Sigmoid colon (tissue), 6 donors: ENCODE measurements at regions not wholly inside any gene's neighbourhood (a gene's known extent, or its start where the extent isn't known, plus 50 kb on each side); places are given as distances from the start of the nearest gene placed in this dataset.

ENCODE experiments used
- DNase-seq: peaks from one replicate; pipeline ENCODE4 v3.0.0-alpha.2; 2019
- H3K27ac ChIP-seq, 4 donors: fragments of 200-600 bp; sonication (generic); one replicate each; pipeline ENCODE4 v1.5.1; 2016 to 2019; ENCODE audit warnings: mild to moderate bottlenecking in 1 of 4
- H3K27me3 ChIP-seq, 3 donors: fragments of 200-600 bp; sonication (generic); one replicate each; pipeline ENCODE4 v1.5.1; 2019; ENCODE audit warnings: mild to moderate bottlenecking in 1 of 3
- H3K36me3 ChIP-seq, 4 donors: fragments of 200-600 bp; sonication (generic); one replicate each; pipeline ENCODE4 v1.5.1; 2016 to 2019
- H3K4me1 ChIP-seq, 4 donors: fragments of 200-600 bp; sonication (generic); one replicate each; pipeline ENCODE4 v1.5.1; 2017 to 2019
- H3K4me3 ChIP-seq, 4 donors: fragments of 200-600 bp; sonication (generic); one replicate each; pipeline ENCODE4 v1.5.1; 2017 to 2019; ENCODE audit warnings: mild to moderate bottlenecking in 2 of 4, moderate library complexity in 1 of 4
- H3K9me3 ChIP-seq, 4 donors: fragments of 200-600 bp in 3 of 4; sonication (generic) in 3 of 4; one replicate each; pipeline versions ENCODE4 v1.5.1 to v1.6.1; 2013 to 2019
- CTCF ChIP-seq, 4 experiments: fragments of 450-650 bp in 3 of 4; fragments of 200-600 bp in 1 of 4; IDR thresholded peaks; one replicate each; pipeline ENCODE4 v1.5.1; 2016 to 2019; ENCODE audit warnings: antibody characterized with exemption in 4 of 4, mild to moderate bottlenecking in 3 of 4, moderate library complexity in 2 of 4
- EP300 ChIP-seq, 4 donors: sonication (generic); formaldehyde crosslinking; IDR thresholded peaks; one replicate each; pipeline ENCODE4 v1.6.1; 2017; ENCODE audit warnings: antibody characterized with exemption in 4 of 4
- POLR2A ChIP-seq, 2 donors: fragments of 450-650 bp; IDR thresholded peaks; one replicate each; pipeline ENCODE4 v1.6.1; 2016; ENCODE audit warnings: antibody characterized with exemption in 2 of 2, mild to moderate bottlenecking in 2 of 2, moderate library complexity in 2 of 2
- POLR2AphosphoS5 ChIP-seq, 4 donors: sonication (generic); formaldehyde crosslinking; IDR thresholded peaks; one replicate each; pipeline ENCODE4 v1.6.1; 2017; ENCODE audit warnings: antibody characterized with exemption in 4 of 4
- WGBS, 2 donors: extraction: QIAGEN DNeasy Blood & Tissue Kit; methylation state at CpG; one replicate each; pipeline ENCODE4 v1.1.7; 2013; 5-methylcytosine and 5-hydroxymethylcytosine counted together
- intact Hi-C: fragments of 100-400 bp; cut with DNase I; formaldehyde crosslinking; loops from one replicate; pipeline ENCODE4 v1.15.1; 2023
- donor health status: healthy with polysubstance abuse.
- donor health status: healthy.

DNA sequence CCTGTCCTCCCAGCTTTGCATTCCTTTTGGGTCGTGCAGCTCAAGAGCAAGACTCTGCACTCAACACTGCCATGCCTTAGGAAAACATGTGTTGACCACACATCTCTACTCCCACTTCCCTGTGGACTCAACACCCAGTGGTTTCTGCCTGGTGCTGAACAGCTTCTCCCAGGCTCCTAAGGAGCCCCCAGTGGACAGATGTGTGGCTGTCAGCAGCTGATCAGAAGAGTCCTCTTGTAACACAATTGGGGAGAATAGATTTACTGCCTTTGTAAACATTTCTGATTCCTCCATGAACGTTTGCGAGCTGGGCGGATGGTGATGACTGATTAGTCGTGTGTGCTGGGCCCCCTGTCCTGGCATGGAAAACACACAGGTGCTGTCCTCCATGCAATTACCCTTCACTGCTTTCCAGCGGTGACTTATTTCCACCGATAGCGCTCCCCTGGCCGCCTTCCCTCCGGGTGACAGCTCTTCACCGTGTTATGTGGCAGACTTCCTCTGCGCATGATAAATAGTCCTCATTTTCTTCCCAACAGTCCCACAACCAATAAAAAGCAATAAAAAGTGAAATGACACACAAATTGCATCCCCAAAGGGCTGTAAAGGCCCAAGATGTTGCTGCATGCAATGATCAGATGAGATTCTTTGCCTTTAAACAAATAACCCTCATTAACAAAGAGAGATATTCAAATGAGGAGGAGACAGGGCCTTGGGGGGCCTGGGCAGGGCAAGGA is 249.4 kb upstream of the AJAP1 start:
- 36 to 49% methylated on average over 12 of the region's 12 CpGs for WGBS, 2 donors
- TF ChIP-seq EP300 (IDR thresholded peaks at IDR 0.05) = no peak
- TF ChIP-seq POLR2AphosphoS5 (IDR thresholded peaks at IDR 0.05) = no peak
- TF ChIP-seq CTCF (IDR thresholded peaks at IDR 0.05) = no peak
- no peak for TF ChIP-seq POLR2A (IDR thresholded peaks at IDR 0.05)
- no peak for DNase-seq
- no peak overlapping the region for H3K27ac ChIP-seq
- intact Hi-C loops = no loop called here
- no peak overlapping the region for H3K4me3 ChIP-seq
- no peaks in the 10 kb centered on the region for H3K36me3 ChIP-seq
- H3K27me3 ChIP-seq = peaks cover 0 to 7% (median 0%) of the 10 kb centered on the region in 3 donors
- no peaks in the 10 kb centered on the region for H3K9me3 ChIP-seq
- no peaks in the 10 kb centered on the region for H3K4me1 ChIP-seq

- Histone ChIP-seq H3K27ac (no peak overlapping the region), H3K36me3 (no peaks in the 10 kb centered on the region), H3K9me3 (no peaks in the 10 kb centered on the region), H3K4me1 (no peaks in the 10 kb centered on the region), H3K4me3 (no peak overlapping the region), H3K27me3 (peaks cover 0 to 7% (median 0%) of the 10 kb centered on the region in 3 donors)
- no peak for TF ChIP-seq CTCF (IDR thresholded peaks at IDR 0.05)
- TF ChIP-seq POLR2AphosphoS5 (IDR thresholded peaks at IDR 0.05) = no peak
- no peak for TF ChIP-seq EP300 (IDR thresholded peaks at IDR 0.05)
- no peak for TF ChIP-seq POLR2A (IDR thresholded peaks at IDR 0.05)
- WGBS, 2 donors = 86 to 89% methylated on average over 16 of the region's 16 CpGs
- intact Hi-C loops = no loop called here
- DNase-seq = no peak
Measured at GRCh38 chr1:4407851-4408250, 246.6 kb upstream of the AJAP1 start.

DNA sequence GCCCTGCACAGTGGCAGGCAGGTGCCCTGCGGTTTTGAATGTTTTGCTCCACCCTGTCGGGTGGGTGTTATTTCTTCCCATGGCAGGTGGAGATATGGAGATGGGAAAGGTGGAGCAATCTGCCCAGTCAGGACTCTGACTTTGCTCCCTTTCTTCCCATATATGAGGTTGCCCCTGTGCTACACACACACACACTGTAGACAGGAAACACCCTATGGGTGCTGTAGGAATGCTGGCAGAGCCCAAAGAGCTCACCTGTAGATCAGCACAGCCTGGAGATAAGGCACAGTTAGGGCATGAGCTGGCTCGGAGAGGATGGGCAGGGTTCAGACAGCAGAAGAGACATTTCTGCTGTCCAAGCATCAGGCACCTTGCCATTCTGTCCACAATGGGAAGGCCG is 246.0 kb upstream of the AJAP1 start:
- Histone ChIP-seq H3K27ac (no peak overlapping the region), H3K9me3 (no peaks in the 10 kb centered on the region), H3K36me3 (no peaks in the 10 kb centered on the region), H3K4me3 (no peak overlapping the region), H3K27me3 (peaks cover 0 to 7% (median 0%) of the 10 kb centered on the region in 3 donors), H3K4me1 (no peaks in the 10 kb centered on the region)
- intact Hi-C loops = no loop called here
- TF ChIP-seq POLR2A (IDR thresholded peaks at IDR 0.05) = no peak
- no peak for TF ChIP-seq POLR2AphosphoS5 (IDR thresholded peaks at IDR 0.05)
- no peak for TF ChIP-seq EP300 (IDR thresholded peaks at IDR 0.05)
- TF ChIP-seq CTCF (IDR thresholded peaks at IDR 0.05) = no peak
- no peak for DNase-seq
- WGBS, 2 donors = 73 to 82% methylated on average over 4 of the region's 4 CpGs

GRCh38 chr1:4411862-4412261 is 242.5 kb upstream of the AJAP1 start:
- WGBS, 2 donors = 91 to 95% methylated on average over 15 of the region's 15 CpGs
- Histone ChIP-seq H3K4me3 (no peak overlapping the region), H3K27me3 (no peaks in the 10 kb centered on the region), H3K4me1 (no peaks in the 10 kb centered on the region), H3K36me3 (no peaks in the 10 kb centered on the region), H3K9me3 (no peaks in the 10 kb centered on the region), H3K27ac (no peak overlapping the region)
- TF ChIP-seq EP300 (IDR thresholded peaks at IDR 0.05) = no peak
- no peak for TF ChIP-seq CTCF (IDR thresholded peaks at IDR 0.05)
- no peak for TF ChIP-seq POLR2A (IDR thresholded peaks at IDR 0.05)
- no peak for TF ChIP-seq POLR2AphosphoS5 (IDR thresholded peaks at IDR 0.05)
- intact Hi-C loops = no loop called here
- DNase-seq = peak; percentile 7

- Histone ChIP-seq H3K36me3 (no peaks in the 10 kb centered on the region), H3K4me1 (no peaks in the 10 kb centered on the region), H3K27me3 (no peaks in the 10 kb centered on the region), H3K27ac (no peak overlapping the region), H3K4me3 (no peak overlapping the region), H3K9me3 (no peaks in the 10 kb centered on the region)
- intact Hi-C loops = no loop called here
- WGBS, 2 donors = 91 to 92% methylated on average over 5 of the region's 5 CpGs
- DNase-seq = no peak
- TF ChIP-seq POLR2AphosphoS5 (IDR thresholded peaks at IDR 0.05) (no peak), EP300 (IDR thresholded peaks at IDR 0.05) (no peak), CTCF (IDR thresholded peaks at IDR 0.05) (no peak), POLR2A (IDR thresholded peaks at IDR 0.05) (no peak)
Measured at GRCh38 chr1:4415476-4415875, 238.9 kb upstream of the AJAP1 start.
